Breast epithelium (tissue), 4 donors: ENCODE measurements at regions not wholly inside any gene's neighbourhood (a gene's known extent, or its start where the extent isn't known, plus 50 kb on each side); places are given as distances from the start of the nearest gene placed in this dataset.

Experiments used
- DNase-seq, 2 donors: peaks; one replicate each; pipeline ENCODE4 v3.0.0-alpha.2; 2019; ENCODE audit warnings: low spot score in 2 of 2
- H3K27ac ChIP-seq, 2 donors: fragments of 200-600 bp; sonication (generic) in 1 of 2; one replicate each; pipeline ENCODE4 v1.5.1; 2016 to 2019; ENCODE audit warnings: mild to moderate bottlenecking in 1 of 2
- H3K27me3 ChIP-seq, 2 donors: fragments of 200-600 bp; sonication (generic) in 1 of 2; one replicate each; pipeline versions ENCODE4 v1.5.1 to v1.6.0; 2017 to 2019; ENCODE audit warnings: control low read depth in 1 of 2, mild to moderate bottlenecking in 1 of 2
- H3K36me3 ChIP-seq: fragments of 200-600 bp; one replicate; pipeline ENCODE4 v1.5.1; 2019
- H3K4me1 ChIP-seq, 2 donors: fragments of 200-600 bp; sonication (generic); one replicate each; pipeline ENCODE4 v1.5.1; 2016 to 2019; ENCODE audit warnings: control low read depth in 1 of 2
- H3K4me3 ChIP-seq, 3 donors: fragments of 200-600 bp; sonication (generic); 1 replicate in 2 of 3; 2 replicates in 1 of 3; pipeline ENCODE4 v1.5.1; 2016 to 2019; ENCODE audit warnings: mild to moderate bottlenecking in 3 of 3, moderate library complexity in 2 of 3
- H3K9me3 ChIP-seq, 2 donors: fragments of 200-600 bp; sonication (generic) in 1 of 2; one replicate each; pipeline ENCODE4 v1.5.1; 2016 to 2019; ENCODE audit warnings: control low read depth in 1 of 2
- POLR2A ChIP-seq: fragments of 450-650 bp; IDR thresholded peaks from one replicate; pipeline ENCODE4 v1.6.1; 2016; ENCODE audit warnings: antibody characterized with exemption, mild to moderate bottlenecking, moderate library complexity
- POLR2AphosphoS5 ChIP-seq, 3 donors: sonication (generic); formaldehyde crosslinking; IDR thresholded peaks; one replicate each; pipeline ENCODE4 v1.6.1; 2017; ENCODE audit warnings: antibody characterized with exemption in 3 of 3
- intact Hi-C: fragments of 100-400 bp; cut with DNase I; formaldehyde crosslinking; loops from one replicate; pipeline ENCODE4 v1.15.1; 2023; ENCODE audit warnings: low total_unique reads
- TF ChIP-seq, protein P1 (sequence below), 3 donors: fragments of 450-650 bp; IDR thresholded peaks; one replicate each; pipeline ENCODE4 v1.5.1; 2016 to 2017; ENCODE audit warnings: antibody characterized with exemption in 3 of 3, mild to moderate bottlenecking in 3 of 3, moderate library complexity in 3 of 3

DNA sequence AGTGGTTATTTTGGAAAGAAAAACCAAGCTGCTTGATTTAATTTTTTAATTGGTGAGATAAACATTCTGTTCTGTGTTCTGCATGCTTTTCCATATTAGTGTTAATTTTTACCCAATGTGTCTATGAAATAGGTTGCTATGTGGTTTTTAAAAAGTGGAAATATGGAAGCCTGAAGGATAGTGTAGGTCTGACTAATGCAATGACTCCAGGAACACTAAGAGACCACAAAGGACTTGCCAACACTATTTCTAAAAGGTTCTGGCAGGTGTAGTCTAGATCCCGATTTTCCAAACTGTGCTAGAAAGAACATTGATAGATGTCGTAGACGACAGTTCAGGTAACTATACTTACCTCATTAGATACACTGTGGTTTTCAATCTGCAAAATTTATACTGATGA is 877.4 kb upstream of the GOT2 start:
- H3K9me3 ChIP-seq: no peaks in the 10 kb centered on the region
- no peaks in the 10 kb centered on the region for H3K4me1 ChIP-seq
- DNase-seq: no peak
- no peak overlapping the region for H3K27ac ChIP-seq
- intact Hi-C loops: no loop called here
- no peaks in the 10 kb centered on the region for H3K27me3 ChIP-seq
- no peaks in the 10 kb centered on the region for H3K36me3 ChIP-seq
- TF ChIP-seq, protein P1, sequence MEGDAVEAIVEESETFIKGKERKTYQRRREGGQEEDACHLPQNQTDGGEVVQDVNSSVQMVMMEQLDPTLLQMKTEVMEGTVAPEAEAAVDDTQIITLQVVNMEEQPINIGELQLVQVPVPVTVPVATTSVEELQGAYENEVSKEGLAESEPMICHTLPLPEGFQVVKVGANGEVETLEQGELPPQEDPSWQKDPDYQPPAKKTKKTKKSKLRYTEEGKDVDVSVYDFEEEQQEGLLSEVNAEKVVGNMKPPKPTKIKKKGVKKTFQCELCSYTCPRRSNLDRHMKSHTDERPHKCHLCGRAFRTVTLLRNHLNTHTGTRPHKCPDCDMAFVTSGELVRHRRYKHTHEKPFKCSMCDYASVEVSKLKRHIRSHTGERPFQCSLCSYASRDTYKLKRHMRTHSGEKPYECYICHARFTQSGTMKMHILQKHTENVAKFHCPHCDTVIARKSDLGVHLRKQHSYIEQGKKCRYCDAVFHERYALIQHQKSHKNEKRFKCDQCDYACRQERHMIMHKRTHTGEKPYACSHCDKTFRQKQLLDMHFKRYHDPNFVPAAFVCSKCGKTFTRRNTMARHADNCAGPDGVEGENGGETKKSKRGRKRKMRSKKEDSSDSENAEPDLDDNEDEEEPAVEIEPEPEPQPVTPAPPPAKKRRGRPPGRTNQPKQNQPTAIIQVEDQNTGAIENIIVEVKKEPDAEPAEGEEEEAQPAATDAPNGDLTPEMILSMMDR (IDR thresholded peaks at IDR 0.05): no peak
- TF ChIP-seq POLR2AphosphoS5 (IDR thresholded peaks at IDR 0.05) (no peak), POLR2A (no peak)
- no peak overlapping the region for H3K4me3 ChIP-seq

DNA sequence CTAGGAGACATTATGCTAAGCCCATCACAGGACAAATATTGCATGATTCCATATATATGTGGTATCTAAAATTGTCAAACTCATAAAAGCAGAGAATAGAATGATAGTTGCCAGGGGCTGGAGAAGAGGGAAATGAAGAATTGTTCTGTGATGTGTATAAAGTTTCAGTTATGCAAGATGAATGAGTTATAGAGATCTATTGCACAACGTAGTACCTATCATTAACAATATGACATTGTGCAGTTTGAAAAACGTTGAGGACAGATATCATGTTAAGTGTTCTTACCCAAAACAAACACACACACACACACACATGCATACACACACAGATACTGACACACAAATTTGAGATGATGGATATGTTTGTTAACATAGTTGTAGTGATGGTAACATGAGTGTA is 871.6 kb upstream of the GOT2 start:
- DNase-seq: no peak
- Histone ChIP-seq H3K27me3 (no peaks in the 10 kb centered on the region), H3K4me3 (no peak overlapping the region), H3K27ac (no peak overlapping the region), H3K9me3 (no peaks in the 10 kb centered on the region), H3K4me1 (no peaks in the 10 kb centered on the region), H3K36me3 (no peaks in the 10 kb centered on the region)
- no peak for TF ChIP-seq POLR2A
- no peak for TF ChIP-seq POLR2AphosphoS5 (IDR thresholded peaks at IDR 0.05)
- TF ChIP-seq, protein P1 (IDR thresholded peaks at IDR 0.05): no peak
- intact Hi-C loops: no loop called here

DNA sequence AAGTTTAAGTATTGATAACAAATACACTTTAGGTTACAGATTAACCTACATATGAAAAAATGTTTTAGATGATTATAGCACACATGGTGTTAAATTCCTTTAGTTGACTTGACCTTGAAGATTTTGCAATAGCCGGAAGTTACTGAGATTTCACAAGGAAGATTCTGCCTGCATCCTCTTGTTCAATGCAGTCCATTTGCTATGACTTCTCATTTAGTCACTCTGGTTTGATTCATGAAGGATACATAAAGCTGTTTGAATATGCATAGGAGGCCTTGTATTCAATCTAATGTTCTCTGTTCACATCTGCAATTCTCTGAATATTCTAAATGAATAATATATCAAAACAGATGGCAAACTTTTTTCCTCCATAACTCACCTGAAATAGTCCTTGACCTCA is 870.2 kb upstream of the GOT2 start:
- Histone ChIP-seq H3K4me3 (no peak overlapping the region), H3K4me1 (no peaks in the 10 kb centered on the region), H3K27ac (no peak overlapping the region), H3K36me3 (no peaks in the 10 kb centered on the region), H3K27me3 (no peaks in the 10 kb centered on the region), H3K9me3 (no peaks in the 10 kb centered on the region)
- TF ChIP-seq POLR2A (no peak), POLR2AphosphoS5 (IDR thresholded peaks at IDR 0.05) (no peak)
- TF ChIP-seq, protein P1 (IDR thresholded peaks at IDR 0.05): no peak
- DNase-seq: no peak
- intact Hi-C loops: no loop called here

DNA sequence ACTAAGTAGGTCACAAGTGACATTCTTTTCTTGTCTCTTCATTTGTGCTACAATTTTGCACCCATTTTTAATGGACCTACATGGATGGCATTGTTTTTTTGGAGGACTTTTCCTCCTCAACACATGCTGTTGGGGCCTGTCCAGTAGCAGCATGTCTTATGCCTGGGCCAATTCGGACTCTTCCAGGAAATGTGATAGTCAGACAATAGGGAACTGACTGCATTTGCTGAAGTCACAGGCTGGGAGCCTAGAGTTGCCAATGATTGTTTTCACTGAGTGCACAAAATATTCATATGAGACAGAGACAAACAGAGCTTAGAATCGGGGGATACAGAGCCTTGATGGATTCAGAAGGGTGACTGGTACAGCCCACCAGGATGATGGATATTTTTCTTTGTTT is 867.3 kb upstream of the GOT2 start:
- intact Hi-C loops: no loop called here

DNA sequence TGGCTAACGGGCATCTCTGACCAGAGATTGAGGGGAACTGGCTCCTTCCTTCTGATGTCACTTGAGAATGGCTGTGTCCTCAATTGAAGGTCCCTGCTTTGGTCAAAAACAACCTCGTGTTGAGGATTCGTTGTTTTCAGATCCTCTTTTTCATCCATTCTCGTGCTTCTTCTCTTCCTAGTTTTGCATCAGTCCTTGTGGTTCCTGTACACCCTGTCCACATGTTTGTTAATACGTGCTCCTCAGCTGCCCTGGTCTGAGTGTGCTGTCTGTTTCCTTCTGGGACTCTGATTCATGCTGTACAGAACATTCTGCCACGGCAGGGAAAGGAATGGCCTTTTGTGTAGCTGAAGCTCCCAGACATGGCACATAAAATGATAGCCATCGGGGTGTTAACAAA is 863.2 kb upstream of the GOT2 start:
- Histone ChIP-seq H3K9me3 (no peaks in the 10 kb centered on the region), H3K4me1 (no peaks in the 10 kb centered on the region), H3K27ac (no peak overlapping the region), H3K36me3 (no peaks in the 10 kb centered on the region), H3K4me3 (no peak overlapping the region), H3K27me3 (no peaks in the 10 kb centered on the region)
- DNase-seq: no peak
- TF ChIP-seq POLR2AphosphoS5 (IDR thresholded peaks at IDR 0.05) (no peak), POLR2A (no peak)
- TF ChIP-seq, protein P1 (IDR thresholded peaks at IDR 0.05): no peak
- intact Hi-C loops: no loop called here

More for the DNA sequence above, 867.3 kb upstream of the GOT2 start:
- TF ChIP-seq POLR2A (no peak), POLR2AphosphoS5 (IDR thresholded peaks at IDR 0.05) (no peak)
- TF ChIP-seq, protein P1 (IDR thresholded peaks at IDR 0.05): no peak
- H3K36me3 ChIP-seq: no peaks in the 10 kb centered on the region
- H3K9me3 ChIP-seq: no peaks in the 10 kb centered on the region
- H3K4me3 ChIP-seq: no peak overlapping the region
- no peaks in the 10 kb centered on the region for H3K27me3 ChIP-seq
- no peak overlapping the region for H3K27ac ChIP-seq
- H3K4me1 ChIP-seq: no peaks in the 10 kb centered on the region
- no peak for DNase-seq
